Naive thymus-derived CD4-positive, alpha-beta T cell (primary cell): ENCODE measurements at regions not wholly inside any gene's neighbourhood (a gene's known extent, or its start where the extent isn't known, plus 50 kb on each side); places are given as distances from the start of the nearest gene placed in this dataset.
"Not testable (repeated sequence)": the region's sequence is repeated elsewhere in the genome, so short reads cannot be mapped to it uniquely, and the experiment has no call there.

Experiments
- ATAC-seq: fragments of 150-1000 bp; cut with Tn5 transposase; 2 replicates; pipeline ENCODE4 v1.10.0; 2021; ENCODE audit warnings: mild to moderate bottlenecking, moderate library complexity
- CTCF ChIA-PET: fragments of 350-600 bp; sonication (Branson Sonifier 250); formaldehyde crosslinking; loops from one replicate; lab custom pipeline; 2021; ENCODE audit warnings: antibody characterized with exemption; lab: Charles Lee
- POLR2A ChIA-PET: fragments of 350-600 bp; sonication (Branson Sonifier 250); formaldehyde crosslinking; loops from one replicate; lab custom pipeline; 2021; ENCODE audit warnings: antibody characterized with exemption, inconsistent platforms; lab: Charles Lee
- DNase-seq, 9 donors: peaks; one replicate each; pipeline versions ENCODE4 v3.0.0 to v3.0.0-alpha.2; 2020 to 2022; ENCODE audit warnings: mixed read lengths in 1 of 9
- H3K27ac ChIP-seq: one replicate; pipeline ENCODE4 v1.7.0; 2013; ENCODE audit warnings: mild to moderate bottlenecking, low read depth, low read length, moderate library complexity
- H3K27me3 ChIP-seq, 2 donors: one replicate each; pipeline ENCODE4 v1.7.0; 2013; ENCODE audit warnings: low read length in 2 of 2, mild to moderate bottlenecking in 2 of 2, moderate library complexity in 2 of 2; ENCODE audit not compliant: control insufficient read depth in 2 of 2, insufficient read depth in 2 of 2
- H3K36me3 ChIP-seq, 3 experiments: 1 replicate in 2 of 3; 2 replicates in 1 of 3; pipeline ENCODE4 v1.7.0; 2013; ENCODE audit warnings: low read length in 3 of 3, mild to moderate bottlenecking in 3 of 3, moderate library complexity in 1 of 3; ENCODE audit not compliant: insufficient read depth in 3 of 3, control insufficient read depth in 2 of 3
- H3K4me1 ChIP-seq, 2 donors: one replicate each; pipeline ENCODE4 v1.7.0; 2013; ENCODE audit warnings: low read length in 2 of 2, mild to moderate bottlenecking in 2 of 2, moderate library complexity in 1 of 2; ENCODE audit not compliant: control insufficient read depth in 2 of 2, insufficient read depth in 2 of 2
- H3K4me3 ChIP-seq: 2 replicates; pipeline ENCODE4 v1.7.0; 2013; ENCODE audit warnings: mild to moderate bottlenecking, low read length
- H3K9me3 ChIP-seq, 3 experiments: 1 replicate in 2 of 3; 2 replicates in 1 of 3; pipeline ENCODE4 v1.7.0; 2013; ENCODE audit warnings: low read length in 3 of 3; ENCODE audit not compliant: control insufficient read depth in 2 of 3
- H3K27ac Mint-ChIP-seq, 9 donors: one replicate each; pipeline ENCODE4 v1.8.0; 2020 to 2022; ENCODE audit warnings: mixed read lengths in 9 of 9, mild to moderate bottlenecking in 8 of 9, moderate library complexity in 5 of 9, inconsistent platforms in 2 of 9
- H3K27me3 Mint-ChIP-seq, 5 donors: one replicate each; pipeline ENCODE4 v1.8.0; 2021 to 2022; ENCODE audit warnings: mixed read lengths in 5 of 5, mild to moderate bottlenecking in 1 of 5
- H3K36me3 Mint-ChIP-seq, 5 donors: one replicate each; pipeline ENCODE4 v1.8.0; 2020 to 2022; ENCODE audit warnings: mixed read lengths in 5 of 5, mild to moderate bottlenecking in 3 of 5, inconsistent platforms in 1 of 5
- H3K4me1 Mint-ChIP-seq, 7 donors: one replicate each; pipeline ENCODE4 v1.8.0; 2020 to 2022; ENCODE audit warnings: mixed read lengths in 7 of 7, mild to moderate bottlenecking in 3 of 7, inconsistent platforms in 1 of 7
- H3K4me3 Mint-ChIP-seq, 10 donors: one replicate each; pipeline ENCODE4 v1.8.0; 2020 to 2022; ENCODE audit warnings: mild to moderate bottlenecking in 10 of 10, mixed read lengths in 10 of 10, moderate library complexity in 6 of 10, inconsistent platforms in 2 of 10
- H3K9me3 Mint-ChIP-seq, 11 donors: one replicate each; pipeline ENCODE4 v1.8.0; 2020 to 2022; ENCODE audit warnings: mixed read lengths in 11 of 11, mild to moderate bottlenecking in 4 of 11, inconsistent platforms in 1 of 11, moderate library complexity in 1 of 11
- intact Hi-C, 2 donors: fragments of 100-400 bp; cut with micrococcal nuclease; formaldehyde crosslinking; loops; one replicate each; pipeline ENCODE4 v1.15.1; 2023

- ChIA-PET POLR2A (no interaction called here), CTCF (no interaction called here)
- no peaks in the 10 kb centered on the region for H3K27me3 ChIP-seq
- Mint-ChIP-seq H3K4me3 (no peak overlapping the region), H3K27me3 (peaks cover 0 to 2% (median 0%) of the 10 kb centered on the region in 5 donors), H3K27ac (no peak overlapping the region), H3K9me3 (peaks cover 0 to 7% (median 0%) of the 10 kb centered on the region in 11 donors), H3K4me1 (peaks cover 0 to 19% (median 0%) of the 10 kb centered on the region in 7 donors), H3K36me3 (peaks cover 0 to 5% (median 0%) of the 10 kb centered on the region in 5 donors)
- no peak overlapping the region for H3K4me3 ChIP-seq
- H3K27ac ChIP-seq: no peak overlapping the region
- no peaks in the 10 kb centered on the region for H3K4me1 ChIP-seq
- H3K36me3 ChIP-seq: no peaks in the 10 kb centered on the region
- DNase-seq: no peak
- ATAC-seq: no peak
- intact Hi-C loops: no loop called here
- H3K9me3 ChIP-seq: no peaks in the 10 kb centered on the region
Measured at GRCh38 chr2:8142461-8142860, 539.4 kb upstream of the ID2 start.

GRCh38 chr2:8144131-8144631, 537.7 kb upstream of the ID2 start:
- Mint-ChIP-seq H3K9me3 (peaks cover 0 to 4% (median 0%) of the 10 kb centered on the region in 11 donors), H3K4me3 (no peak overlapping the region), H3K27me3 (peaks cover 0 to 2% (median 0%) of the 10 kb centered on the region in 5 donors), H3K36me3 (peaks cover 0 to 2% (median 0%) of the 10 kb centered on the region in 5 donors), H3K4me1 (peaks cover 0 to 16% (median 0%) of the 10 kb centered on the region in 7 donors), H3K27ac (no peak overlapping the region)
- no peaks in the 10 kb centered on the region for H3K27me3 ChIP-seq
- DNase-seq: no peak
- no peaks in the 10 kb centered on the region for H3K9me3 ChIP-seq
- no peak overlapping the region for H3K27ac ChIP-seq
- no peaks in the 10 kb centered on the region for H3K4me1 ChIP-seq
- no peak overlapping the region for H3K4me3 ChIP-seq
- POLR2A ChIA-PET: no interaction called here
- CTCF ChIA-PET: no interaction called here
- no peaks in the 10 kb centered on the region for H3K36me3 ChIP-seq
- intact Hi-C loops: no loop called here
- no peak for ATAC-seq

GRCh38 chr2:8144785-8145184, 537.1 kb upstream of the ID2 start:
- Mint-ChIP-seq H3K4me1 (peaks cover 0 to 16% (median 0%) of the 10 kb centered on the region in 7 donors), H3K9me3 (peaks cover 0 to 4% (median 0%) of the 10 kb centered on the region in 11 donors), H3K27ac (no peak overlapping the region)

DNA sequence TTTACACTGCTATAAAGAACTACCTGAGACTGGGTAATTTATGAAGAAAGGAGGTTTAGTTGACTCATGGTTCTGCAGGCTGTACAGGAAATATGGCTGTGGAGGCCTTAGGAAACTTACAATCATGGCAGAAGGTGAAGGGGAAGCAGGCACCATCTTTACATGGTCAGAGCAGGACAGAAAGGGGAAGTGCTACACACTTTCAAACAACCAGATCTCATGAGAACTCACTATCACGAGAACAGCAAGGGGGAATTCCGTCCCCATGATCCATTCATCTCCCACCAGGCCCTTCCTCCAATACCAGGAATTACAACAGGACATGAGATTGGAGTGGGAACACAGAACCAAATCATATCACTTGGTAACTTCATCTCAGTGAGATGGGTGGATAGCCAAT, 536.5 kb upstream of the ID2 start:
- H3K4me1 Mint-ChIP-seq: peaks cover 0 to 16% (median 0%) of the 10 kb centered on the region in 7 donors
- intact Hi-C loops, H3K9me3 ChIP-seq, H3K27me3 ChIP-seq, H3K4me1 ChIP-seq, POLR2A ChIA-PET, H3K4me3 ChIP-seq, H3K27ac Mint-ChIP-seq, H3K4me3 Mint-ChIP-seq, H3K36me3 ChIP-seq, H3K9me3 Mint-ChIP-seq, H3K27me3 Mint-ChIP-seq, H3K36me3 Mint-ChIP-seq, CTCF ChIA-PET, H3K27ac ChIP-seq, DNase-seq: not testable (repeated sequence)
- peak; percentile 38 for ATAC-seq

More at GRCh38 chr2:8144785-8145184, 537.1 kb upstream of the ID2 start:
- DNase-seq (no peak), ATAC-seq (no peak)
- ChIA-PET CTCF (no interaction called here), POLR2A (no interaction called here)
- Histone ChIP-seq H3K4me1 (no peaks in the 10 kb centered on the region), H3K27me3 (no peaks in the 10 kb centered on the region), H3K36me3 (no peaks in the 10 kb centered on the region), H3K27ac (no peak overlapping the region), H3K4me3 (no peak overlapping the region), H3K9me3 (no peaks in the 10 kb centered on the region)
- intact Hi-C loops: no loop called here
- H3K4me3 Mint-ChIP-seq: no peak overlapping the region
- H3K27me3 Mint-ChIP-seq: peaks cover 0 to 2% (median 0%) of the 10 kb centered on the region in 5 donors
- peaks cover 0 to 2% (median 0%) of the 10 kb centered on the region in 5 donors for H3K36me3 Mint-ChIP-seq

- no peaks in the 10 kb centered on the region for H3K4me1 ChIP-seq
- H3K4me3 ChIP-seq: no peak overlapping the region
- H3K27ac ChIP-seq: no peak overlapping the region
- Mint-ChIP-seq H3K4me1 (peaks cover 0 to 16% (median 0%) of the 10 kb centered on the region in 7 donors), H3K36me3 (peaks cover 0 to 2% (median 0%) of the 10 kb centered on the region in 5 donors), H3K27ac (no peak overlapping the region), H3K27me3 (no peaks in the 10 kb centered on the region), H3K4me3 (no peak overlapping the region), H3K9me3 (peaks cover 0 to 4% (median 0%) of the 10 kb centered on the region in 11 donors)
- no peaks in the 10 kb centered on the region for H3K36me3 ChIP-seq
- no peak for DNase-seq
- POLR2A ChIA-PET: no interaction called here
- no peaks in the 10 kb centered on the region for H3K27me3 ChIP-seq
- intact Hi-C loops: no loop called here
- H3K9me3 ChIP-seq: no peaks in the 10 kb centered on the region
- CTCF ChIA-PET: no interaction called here
- no peak for ATAC-seq
Measured at GRCh38 chr2:8146132-8147005, 535.5 kb upstream of the ID2 start.

DNA sequence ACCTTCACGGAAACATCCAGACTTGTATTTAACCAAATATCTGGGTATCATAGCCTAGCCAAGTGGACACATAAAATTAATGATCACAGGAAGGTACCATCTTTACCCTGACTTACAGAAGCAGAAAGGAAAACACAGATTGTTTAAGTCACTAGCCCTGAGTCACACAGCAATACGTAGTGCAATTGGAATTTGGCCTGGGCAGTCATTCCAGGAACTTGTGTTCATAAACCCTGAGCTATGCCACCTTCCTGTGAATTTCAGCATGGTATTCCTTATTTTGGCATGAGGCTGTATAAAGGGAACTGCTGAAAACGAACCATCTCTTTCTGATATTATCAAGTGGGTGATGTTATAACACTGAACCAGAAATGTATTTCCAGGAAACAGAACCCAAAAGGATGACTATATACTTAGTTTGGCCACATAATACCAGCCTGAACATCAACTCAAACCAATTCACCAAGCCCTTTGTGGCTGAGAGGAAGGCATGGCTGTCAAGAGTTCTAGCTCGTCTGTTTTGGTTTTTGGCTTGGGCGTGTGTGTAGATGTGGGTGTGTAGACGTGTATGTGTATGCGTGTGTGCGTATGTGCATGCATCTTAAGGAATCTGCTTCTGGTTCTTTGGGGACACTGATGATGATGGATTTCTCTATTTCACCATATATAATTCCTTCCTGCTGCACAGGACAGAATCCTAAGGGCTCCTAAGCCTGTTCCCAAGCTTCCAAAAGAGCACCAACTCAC, 533.4 kb upstream of the ID2 start:
- H3K4me1 ChIP-seq: no peaks in the 10 kb centered on the region
- H3K27ac ChIP-seq: no peak overlapping the region
- H3K4me1 Mint-ChIP-seq: peaks cover 0 to 29% (median 6%) of the 10 kb centered on the region in 7 donors
- ChIA-PET CTCF (no interaction called here), POLR2A (no interaction called here)
- peak overlapping the region in 1 of 9 donors; percentile 6 for H3K27ac Mint-ChIP-seq
- intact Hi-C loops: no loop called here
- H3K36me3 ChIP-seq: no peaks in the 10 kb centered on the region
- no peaks in the 10 kb centered on the region for H3K9me3 ChIP-seq
- H3K9me3 Mint-ChIP-seq: peaks cover 0 to 2% (median 0%) of the 10 kb centered on the region in 11 donors
- H3K27me3 ChIP-seq: no peaks in the 10 kb centered on the region
- no peaks in the 10 kb centered on the region for H3K27me3 Mint-ChIP-seq
- ATAC-seq (no peak), DNase-seq (no peak)
- H3K36me3 Mint-ChIP-seq: peaks cover 0 to 9% (median 0%) of the 10 kb centered on the region in 5 donors
- H3K4me3 Mint-ChIP-seq: no peak overlapping the region
- no peak overlapping the region for H3K4me3 ChIP-seq
